HL-60 (cell line): ENCODE measurements at regions not wholly inside any gene's neighbourhood (a gene's known extent, or its start where the extent isn't known, plus 50 kb on each side); places are given as distances from the start of the nearest gene placed in this dataset.
"Not testable (repeated sequence)": the region's sequence is repeated elsewhere in the genome, so short reads cannot be mapped to it uniquely, and the experiment has no call there.

ENCODE experiments used
- CTCF ChIP-seq: IDR thresholded peaks from one replicate; pipeline ENCODE4 v1.5.1; 2011; ENCODE audit warnings: low read length, control low read depth, inconsistent platforms; ENCODE audit not compliant: insufficient read depth
- GABPA ChIP-seq: IDR thresholded peaks from 2 replicates; pipeline ENCODE4 v1.6.1; 2012; ENCODE audit warnings: low read depth
- POLR2AphosphoS5 ChIP-seq: IDR thresholded peaks from 2 replicates; pipeline ENCODE4 v1.6.1; 2012; ENCODE audit warnings: low read depth
- REST ChIP-seq: IDR thresholded peaks from 2 replicates; pipeline ENCODE4 v1.6.1; 2012; ENCODE audit warnings: low read depth; ENCODE audit not compliant: insufficient replicate concordance

- TF ChIP-seq CTCF, REST, POLR2AphosphoS5, GABPA: not testable (repeated sequence)
These were observed 109.2 kb downstream of the NPIPB11 start for GRCh38 chr16:29297144-29297808.
